ENCODE measurements at regions not wholly inside any gene's neighbourhood (a gene's known extent, or its start where the extent isn't known, plus 50 kb on each side); places are given as distances from the start of the nearest gene placed in this dataset.

DNA sequence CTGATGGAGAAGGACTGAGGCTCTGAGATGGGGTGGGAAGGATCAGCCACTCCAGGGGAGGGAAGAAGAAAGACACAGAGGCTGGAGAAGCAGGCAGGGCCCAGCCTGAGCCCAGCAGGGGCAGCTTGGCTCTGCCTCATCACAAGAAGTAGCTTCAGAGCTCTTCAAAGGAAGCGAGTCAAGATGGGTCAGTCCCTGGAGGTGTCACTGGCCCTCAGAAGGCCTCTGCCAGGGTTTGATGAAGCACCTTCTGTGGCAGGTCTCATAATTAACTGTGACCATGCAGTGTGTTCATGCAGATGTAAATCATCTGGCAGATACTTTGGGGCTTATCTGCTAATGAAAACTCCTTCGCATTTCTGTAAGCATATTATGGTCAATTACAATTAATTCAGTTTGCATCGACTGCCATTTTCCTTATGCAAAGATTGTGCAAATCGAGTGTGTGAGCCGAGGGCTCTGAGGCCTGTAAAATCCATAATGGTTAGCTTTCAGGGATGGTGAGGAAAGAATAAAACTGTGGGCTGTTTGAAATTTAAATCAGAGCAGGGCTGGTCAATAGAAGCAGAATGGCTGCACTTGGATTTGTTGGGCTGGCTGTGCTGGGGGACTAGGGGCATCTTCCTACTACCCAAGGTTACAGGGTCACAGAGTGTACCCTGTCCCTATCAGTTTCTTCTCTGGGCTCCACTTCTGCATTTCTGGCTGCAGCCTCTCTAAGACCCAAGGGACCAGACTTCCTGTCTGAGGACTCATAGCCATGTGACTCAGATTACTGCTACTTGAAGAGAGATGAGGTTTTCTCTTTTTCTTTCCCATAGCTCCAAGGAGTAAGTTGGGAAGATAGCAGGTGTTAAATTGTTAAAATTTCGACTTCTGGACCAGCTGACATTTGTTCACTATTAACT is 376.6 kb downstream of the DHX35 start:
- TF ChIP-seq, protein P1, sequence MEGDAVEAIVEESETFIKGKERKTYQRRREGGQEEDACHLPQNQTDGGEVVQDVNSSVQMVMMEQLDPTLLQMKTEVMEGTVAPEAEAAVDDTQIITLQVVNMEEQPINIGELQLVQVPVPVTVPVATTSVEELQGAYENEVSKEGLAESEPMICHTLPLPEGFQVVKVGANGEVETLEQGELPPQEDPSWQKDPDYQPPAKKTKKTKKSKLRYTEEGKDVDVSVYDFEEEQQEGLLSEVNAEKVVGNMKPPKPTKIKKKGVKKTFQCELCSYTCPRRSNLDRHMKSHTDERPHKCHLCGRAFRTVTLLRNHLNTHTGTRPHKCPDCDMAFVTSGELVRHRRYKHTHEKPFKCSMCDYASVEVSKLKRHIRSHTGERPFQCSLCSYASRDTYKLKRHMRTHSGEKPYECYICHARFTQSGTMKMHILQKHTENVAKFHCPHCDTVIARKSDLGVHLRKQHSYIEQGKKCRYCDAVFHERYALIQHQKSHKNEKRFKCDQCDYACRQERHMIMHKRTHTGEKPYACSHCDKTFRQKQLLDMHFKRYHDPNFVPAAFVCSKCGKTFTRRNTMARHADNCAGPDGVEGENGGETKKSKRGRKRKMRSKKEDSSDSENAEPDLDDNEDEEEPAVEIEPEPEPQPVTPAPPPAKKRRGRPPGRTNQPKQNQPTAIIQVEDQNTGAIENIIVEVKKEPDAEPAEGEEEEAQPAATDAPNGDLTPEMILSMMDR (IDR thresholded peaks at IDR 0.05) = no peak
- H3K27me3 ChIP-seq = no peaks in the 10 kb centered on the region
- no peak overlapping the region for H3K27ac ChIP-seq
- H3K4me3 ChIP-seq (ENCODE audit: low read depth in 1 of 2, low read length in 1 of 2) = no peak overlapping the region
- no peaks in the 10 kb centered on the region for H3K9me3 ChIP-seq
- no peaks in the 10 kb centered on the region for H3K36me3 ChIP-seq
- no peaks in the 10 kb centered on the region for H3K4me1 ChIP-seq (ENCODE audit: control insufficient read depth in 1 of 2, insufficient read depth in 1 of 2, low read depth in 1 of 2, low read length in 1 of 2)

DNA sequence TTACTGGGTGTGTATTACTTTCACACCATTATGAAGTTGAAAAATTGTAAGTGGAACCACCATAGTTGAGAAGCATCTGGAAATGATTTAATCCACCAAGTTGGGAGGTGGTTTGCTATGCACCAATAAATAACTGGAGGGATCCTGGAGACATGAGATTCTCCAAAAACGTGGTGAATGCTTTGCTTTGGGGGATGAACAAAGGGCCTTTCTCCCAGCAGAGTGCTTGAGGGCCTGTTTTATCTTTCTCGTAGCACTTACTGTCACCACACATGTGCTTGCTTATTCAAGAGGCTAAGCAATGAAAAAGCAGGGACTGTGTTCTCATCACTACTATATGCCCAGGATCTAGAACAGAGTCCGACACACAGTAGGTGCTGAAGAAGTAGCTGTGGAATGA is 371.1 kb downstream of the DHX35 start:
- H3K4me3 ChIP-seq (ENCODE audit: low read depth in 1 of 2, low read length in 1 of 2) = no peak overlapping the region
- H3K27ac ChIP-seq = no peak overlapping the region
- TF ChIP-seq, protein P1 (IDR thresholded peaks at IDR 0.05) = no peak
- no peaks in the 10 kb centered on the region for H3K27me3 ChIP-seq
- H3K9me3 ChIP-seq = no peaks in the 10 kb centered on the region
- H3K4me1 ChIP-seq (ENCODE audit: control insufficient read depth in 1 of 2, insufficient read depth in 1 of 2, low read depth in 1 of 2, low read length in 1 of 2) = no peaks in the 10 kb centered on the region
- H3K36me3 ChIP-seq = no peaks in the 10 kb centered on the region

DNA sequence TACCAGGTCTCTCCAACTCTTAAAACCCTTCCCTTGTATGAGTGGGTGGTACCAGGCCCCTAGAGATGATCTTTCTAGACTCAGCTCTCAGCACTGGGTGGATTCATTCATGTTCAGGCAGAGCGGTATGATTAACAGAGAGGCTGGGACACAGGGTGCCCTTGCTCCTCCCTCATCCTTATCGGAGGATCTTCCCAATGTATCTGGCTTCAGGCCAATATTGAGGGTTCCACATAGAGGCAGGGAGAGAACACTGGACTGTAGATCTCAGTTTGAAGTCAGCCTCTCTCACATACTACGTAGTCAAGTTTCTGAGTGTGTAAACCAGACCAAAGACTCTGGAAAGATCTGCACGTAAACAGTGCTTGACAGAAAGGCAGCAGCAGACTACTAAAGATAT is 366.2 kb downstream of the DHX35 start:
- H3K9me3 ChIP-seq = no peaks in the 10 kb centered on the region
- no peak overlapping the region for H3K4me3 ChIP-seq (ENCODE audit: low read depth in 1 of 2, low read length in 1 of 2)
- no peaks in the 10 kb centered on the region for H3K4me1 ChIP-seq (ENCODE audit: control insufficient read depth in 1 of 2, insufficient read depth in 1 of 2, low read depth in 1 of 2, low read length in 1 of 2)
- H3K27me3 ChIP-seq = no peaks in the 10 kb centered on the region
- TF ChIP-seq, protein P1 (IDR thresholded peaks at IDR 0.05) = no peak
- H3K27ac ChIP-seq = no peak overlapping the region
- no peaks in the 10 kb centered on the region for H3K36me3 ChIP-seq

DNA sequence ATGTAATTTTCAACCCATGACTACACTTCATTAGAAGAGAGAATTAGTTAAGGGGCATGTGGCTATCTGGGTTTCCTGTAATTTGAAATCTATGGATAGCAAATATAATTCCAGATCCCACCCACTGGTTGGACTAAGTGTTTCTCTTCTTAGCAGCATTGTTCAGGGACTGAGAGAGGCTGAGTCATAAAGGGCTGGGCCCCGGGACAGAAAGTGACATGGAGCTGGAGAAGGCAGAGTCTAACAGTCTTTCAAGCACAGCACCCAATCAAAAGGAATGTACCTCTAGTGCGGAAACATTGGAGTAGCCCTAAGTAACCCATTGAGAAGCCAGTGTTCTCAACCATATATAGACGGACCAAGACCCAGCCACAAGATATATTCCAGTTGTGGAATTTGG is 363.9 kb downstream of the DHX35 start:
- TF ChIP-seq, protein P1 (IDR thresholded peaks at IDR 0.05) = no peak
- no peaks in the 10 kb centered on the region for H3K9me3 ChIP-seq
- H3K4me1 ChIP-seq (ENCODE audit: control insufficient read depth in 1 of 2, insufficient read depth in 1 of 2, low read depth in 1 of 2, low read length in 1 of 2) = no peaks in the 10 kb centered on the region
- H3K4me3 ChIP-seq (ENCODE audit: low read depth in 1 of 2, low read length in 1 of 2) = no peak overlapping the region
- no peaks in the 10 kb centered on the region for H3K36me3 ChIP-seq
- no peak overlapping the region for H3K27ac ChIP-seq
- H3K27me3 ChIP-seq = no peaks in the 10 kb centered on the region

DNA sequence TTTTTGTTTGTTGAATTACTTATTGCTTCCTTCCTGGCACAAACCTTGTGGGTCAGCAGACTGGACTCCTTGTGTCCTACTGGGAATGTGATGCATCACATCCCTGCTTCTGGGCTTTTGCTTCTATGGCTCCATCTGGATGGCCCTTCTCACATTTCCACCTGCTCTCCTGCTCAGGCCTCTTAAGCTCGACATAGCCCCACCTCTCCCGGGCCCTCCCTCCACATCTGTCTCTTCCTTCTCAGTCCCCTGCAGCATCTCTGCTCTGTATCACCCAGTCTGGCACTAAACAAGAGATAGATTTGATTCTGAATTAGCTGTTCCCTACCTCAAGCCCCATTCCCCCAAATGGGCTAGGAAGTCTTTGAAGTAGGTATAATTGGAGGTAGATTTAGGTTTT is 356.8 kb downstream of the DHX35 start:
- H3K36me3 ChIP-seq = no peaks in the 10 kb centered on the region
- TF ChIP-seq, protein P1 (IDR thresholded peaks at IDR 0.05) = no peak
- no peaks in the 10 kb centered on the region for H3K9me3 ChIP-seq
- H3K27ac ChIP-seq = no peak overlapping the region
- no peaks in the 10 kb centered on the region for H3K27me3 ChIP-seq
- no peaks in the 10 kb centered on the region for H3K4me1 ChIP-seq (ENCODE audit: control insufficient read depth in 1 of 2, insufficient read depth in 1 of 2, low read depth in 1 of 2, low read length in 1 of 2)
- no peak overlapping the region for H3K4me3 ChIP-seq (ENCODE audit: low read depth in 1 of 2, low read length in 1 of 2)

Data from neutrophil (primary cell).